HFF-Myc (cell line): ENCODE measurements at regions not wholly inside any gene's neighbourhood (a gene's known extent, or its start where the extent isn't known, plus 50 kb on each side); places are given as distances from the start of the nearest gene placed in this dataset.
"Not testable (repeated sequence)": the region's sequence is repeated elsewhere in the genome, so short reads cannot be mapped to it uniquely, and the experiment has no call there.

ENCODE experiments used
- DNase-seq: peaks from one replicate; pipeline ENCODE4 v3.0.0-alpha.2; 2011; ENCODE audit warnings: low read depth; ENCODE audit errors: extremely low read depth
- H3K4me3 ChIP-seq: replicated peaks from 2 replicates; pipeline ENCODE4 v1.5.1; 2011; ENCODE audit warnings: low read depth, mild to moderate bottlenecking, control low read depth, low read length
- TF ChIP-seq, protein P1 (sequence below): IDR thresholded peaks from 2 replicates; pipeline ENCODE4 v1.5.1; 2012; ENCODE audit warnings: mild to moderate bottlenecking, low read depth, low read length, control low read depth; ENCODE audit errors: missing control alignments

DNA sequence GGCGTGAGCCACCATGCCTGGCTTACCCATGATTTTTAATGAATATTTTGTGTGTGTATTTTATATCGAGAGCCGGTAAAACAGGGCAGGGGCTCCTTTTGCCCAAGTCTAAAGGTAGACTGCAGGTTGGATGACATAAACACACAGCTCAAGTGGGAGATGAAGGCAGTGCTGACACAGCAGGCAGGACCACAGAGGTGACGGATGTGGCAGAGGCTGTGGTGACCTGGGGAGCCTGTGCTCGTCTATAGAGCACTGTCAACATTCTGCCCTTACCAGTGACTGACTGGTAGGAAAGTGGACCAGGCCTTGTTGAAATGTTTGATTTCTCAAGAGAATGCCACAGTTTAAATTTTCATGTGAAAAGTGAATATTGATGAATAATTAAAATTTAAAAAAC is 137.5 kb downstream of the ZFP64 start:
- no peak for DNase-seq
- TF ChIP-seq, protein P1, sequence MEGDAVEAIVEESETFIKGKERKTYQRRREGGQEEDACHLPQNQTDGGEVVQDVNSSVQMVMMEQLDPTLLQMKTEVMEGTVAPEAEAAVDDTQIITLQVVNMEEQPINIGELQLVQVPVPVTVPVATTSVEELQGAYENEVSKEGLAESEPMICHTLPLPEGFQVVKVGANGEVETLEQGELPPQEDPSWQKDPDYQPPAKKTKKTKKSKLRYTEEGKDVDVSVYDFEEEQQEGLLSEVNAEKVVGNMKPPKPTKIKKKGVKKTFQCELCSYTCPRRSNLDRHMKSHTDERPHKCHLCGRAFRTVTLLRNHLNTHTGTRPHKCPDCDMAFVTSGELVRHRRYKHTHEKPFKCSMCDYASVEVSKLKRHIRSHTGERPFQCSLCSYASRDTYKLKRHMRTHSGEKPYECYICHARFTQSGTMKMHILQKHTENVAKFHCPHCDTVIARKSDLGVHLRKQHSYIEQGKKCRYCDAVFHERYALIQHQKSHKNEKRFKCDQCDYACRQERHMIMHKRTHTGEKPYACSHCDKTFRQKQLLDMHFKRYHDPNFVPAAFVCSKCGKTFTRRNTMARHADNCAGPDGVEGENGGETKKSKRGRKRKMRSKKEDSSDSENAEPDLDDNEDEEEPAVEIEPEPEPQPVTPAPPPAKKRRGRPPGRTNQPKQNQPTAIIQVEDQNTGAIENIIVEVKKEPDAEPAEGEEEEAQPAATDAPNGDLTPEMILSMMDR = no peak
- H3K4me3 ChIP-seq = no peak overlapping the region

DNA sequence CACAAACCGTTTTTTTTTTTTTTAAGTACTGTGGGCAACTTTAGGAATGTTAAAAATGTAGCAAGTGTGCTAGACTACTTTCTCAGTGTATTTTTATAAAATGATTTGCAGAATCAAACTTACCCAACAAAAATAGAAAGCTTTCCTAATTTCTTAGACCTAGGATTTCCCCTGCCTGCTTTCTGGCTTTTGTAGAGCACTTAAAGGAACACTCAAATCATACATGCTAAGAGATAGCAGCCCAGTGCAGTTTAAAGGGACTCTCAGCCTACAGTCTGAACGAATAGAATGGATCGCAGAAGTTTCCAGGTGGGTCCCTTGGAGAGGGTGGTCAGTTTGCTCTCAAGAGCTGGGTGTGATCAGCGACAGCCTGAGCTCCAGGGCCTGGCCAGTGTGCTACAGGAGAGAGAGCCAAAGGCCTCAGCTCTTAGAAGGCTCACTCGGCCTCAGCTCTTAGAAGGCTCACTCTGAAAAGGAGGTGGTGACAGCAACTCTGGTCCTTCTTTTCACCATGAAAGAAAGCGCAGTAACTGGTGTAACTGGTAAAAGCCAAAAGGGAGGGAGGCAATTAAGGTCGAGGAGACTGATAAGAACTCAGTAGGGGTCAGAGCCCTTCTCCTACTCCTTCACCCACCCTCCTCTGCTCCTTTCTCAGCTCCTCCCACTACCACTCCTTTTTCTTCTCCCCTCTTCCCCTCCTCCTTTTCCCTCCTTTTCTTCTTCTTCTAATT is 142.4 kb downstream of the ZFP64 start:
- H3K4me3 ChIP-seq = no peak overlapping the region
- TF ChIP-seq, protein P1 = no peak
- no peak for DNase-seq

DNA sequence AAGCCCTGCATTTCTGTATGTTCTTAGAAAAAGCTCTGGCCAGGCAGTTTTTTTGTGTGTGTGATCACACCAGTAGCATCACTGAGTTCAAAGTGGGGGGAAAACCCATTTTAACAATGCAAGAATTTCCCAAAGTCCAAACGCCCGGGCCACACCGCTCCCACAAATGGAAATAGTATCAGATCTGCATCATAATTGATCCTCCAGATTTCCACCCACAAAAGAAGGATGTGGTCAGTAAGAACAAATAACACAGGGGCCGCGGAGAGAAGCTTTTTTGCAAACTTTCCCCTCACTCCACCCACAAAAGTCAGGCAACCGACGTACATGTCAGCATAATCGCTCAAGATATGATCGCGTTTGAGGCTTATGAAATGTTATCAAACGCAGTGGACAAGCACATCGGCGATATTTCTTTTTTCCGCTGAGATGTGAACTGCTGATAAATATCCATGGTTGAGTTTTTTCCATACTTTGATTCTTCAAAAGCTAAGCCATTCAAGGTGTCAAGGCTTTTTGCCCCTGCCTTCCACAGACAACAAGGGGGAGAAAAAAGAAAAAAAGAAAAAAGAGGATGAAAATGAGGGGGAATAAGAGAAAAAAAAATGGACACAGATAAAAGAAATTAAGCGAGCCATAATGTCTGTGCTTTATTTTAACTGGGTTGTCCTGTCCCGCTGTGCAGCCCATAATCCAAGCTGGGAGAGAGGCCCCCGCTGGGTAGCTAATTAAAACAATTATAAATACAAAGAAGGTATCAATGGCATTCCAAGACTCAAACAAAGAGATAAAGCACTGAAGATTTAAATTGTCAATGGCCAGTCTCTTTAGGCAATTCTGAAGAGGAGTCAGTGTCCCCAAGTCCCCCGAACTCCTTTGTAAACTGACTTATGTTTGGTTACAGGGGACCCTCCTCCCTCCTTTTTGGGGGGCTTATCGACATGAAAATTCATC is 143.5 kb downstream of the ZFP64 start:
- TF ChIP-seq, protein P1 = no peak
- DNase-seq = no peak
- no peak overlapping the region for H3K4me3 ChIP-seq

DNA sequence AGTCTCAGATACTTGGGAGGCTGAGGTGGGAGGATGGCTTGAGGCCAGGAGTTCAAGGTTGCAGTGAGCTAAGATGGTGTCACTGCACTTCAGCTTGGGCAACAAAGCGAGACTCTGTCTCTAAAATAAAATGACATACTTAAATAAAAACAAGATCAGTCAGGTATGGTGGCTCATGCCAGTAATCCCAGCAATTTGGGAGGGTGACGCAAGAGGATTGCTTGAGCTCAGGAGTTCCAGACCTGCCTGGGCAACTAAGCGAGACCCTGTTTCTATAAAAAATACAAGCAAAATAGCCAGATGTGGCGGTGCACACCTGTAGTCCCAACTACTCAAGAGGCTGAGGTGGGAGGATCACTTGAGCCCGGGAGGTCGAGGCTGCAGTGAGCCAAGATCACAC is 149.6 kb downstream of the ZFP64 start:
- no peak for DNase-seq
- TF ChIP-seq, protein P1 = no peak

DNA sequence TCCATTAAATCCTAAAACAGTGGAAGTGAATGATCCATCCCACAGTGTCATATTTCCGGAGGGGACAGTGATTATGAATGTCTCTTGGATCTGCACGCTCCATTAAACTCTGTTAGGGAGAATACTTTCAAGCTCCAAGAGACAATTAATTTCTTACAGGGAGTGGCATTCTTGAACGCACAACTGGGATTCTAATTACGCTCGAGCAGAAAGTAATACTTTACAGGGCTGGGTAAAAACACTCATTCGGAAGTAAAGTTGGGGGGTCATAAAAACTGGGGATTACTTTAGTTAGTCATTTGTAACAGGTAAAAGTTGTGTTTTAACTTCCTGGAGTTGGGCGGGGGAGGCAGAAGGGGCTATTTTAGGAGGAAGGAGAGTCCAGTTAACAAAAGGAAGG is 151.8 kb downstream of the ZFP64 start:
- no peak overlapping the region for H3K4me3 ChIP-seq
- DNase-seq = no peak
- TF ChIP-seq, protein P1 = no peak

More for the DNA sequence above, 149.6 kb downstream of the ZFP64 start:
- no peak overlapping the region for H3K4me3 ChIP-seq

DNA sequence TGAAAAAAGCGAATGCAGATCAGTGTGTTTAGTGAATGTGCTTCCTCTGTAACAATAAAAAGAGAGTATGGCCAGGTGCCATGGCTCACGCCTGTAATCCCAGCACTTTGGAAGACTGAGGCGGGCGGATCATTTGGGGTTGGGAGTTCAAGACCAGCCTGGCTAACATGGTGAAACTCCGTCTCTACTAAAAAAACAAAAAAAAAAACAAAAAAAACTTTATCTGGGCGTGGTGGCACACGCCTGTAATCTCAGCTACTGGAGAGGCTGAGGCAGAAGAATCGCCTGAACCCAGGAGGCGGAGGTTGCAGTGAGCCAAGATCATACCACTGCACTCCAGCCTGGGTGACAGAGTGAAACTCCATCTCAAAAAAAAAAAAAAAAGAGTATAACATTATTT is 152.9 kb downstream of the ZFP64 start:
- not testable (repeated sequence) for DNase-seq, H3K4me3 ChIP-seq

DNA sequence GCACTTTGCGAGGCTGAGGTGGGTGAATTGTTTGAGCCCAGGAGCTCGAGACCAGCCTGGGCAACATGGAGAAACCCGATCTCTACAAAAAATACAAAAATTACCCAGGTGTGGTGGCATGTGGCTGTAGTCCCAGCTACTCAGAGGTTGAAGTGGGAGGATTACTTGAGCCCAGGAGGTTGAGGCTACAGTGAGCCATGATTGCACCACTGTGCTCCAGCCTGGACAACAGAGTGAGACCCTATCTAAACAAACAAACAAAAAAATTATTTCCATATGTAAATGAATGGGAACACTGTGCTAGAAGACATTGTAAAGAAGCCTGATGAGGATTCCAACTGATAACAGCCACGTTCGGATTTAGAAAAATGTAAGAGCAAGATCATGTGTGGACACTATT is 154.2 kb downstream of the ZFP64 start:
- TF ChIP-seq, protein P1 = no peak
- H3K4me3 ChIP-seq = no peak overlapping the region
- DNase-seq = no peak
